HG03108 (cell line): ENCODE measurements at regions not wholly inside any gene's neighbourhood (a gene's known extent, or its start where the extent isn't known, plus 50 kb on each side); places are given as distances from the start of the nearest gene placed in this dataset.
"Not testable (repeated sequence)": the region's sequence is repeated elsewhere in the genome, so short reads cannot be mapped to it uniquely, and the experiment has no call there.

Experiments used
- ATAC-seq: cut with Tn5 transposase; IDR thresholded peaks from one replicate; pipeline ENCODE4 v1.9.1; 2021; ENCODE audit warnings: moderate library complexity; ENCODE audit not compliant: unreplicated experiment

- no peak for ATAC-seq
Observed at GRCh38 chr13:44668688-44669087, 92.6 kb upstream of the TSC22D1 start.

DNA sequence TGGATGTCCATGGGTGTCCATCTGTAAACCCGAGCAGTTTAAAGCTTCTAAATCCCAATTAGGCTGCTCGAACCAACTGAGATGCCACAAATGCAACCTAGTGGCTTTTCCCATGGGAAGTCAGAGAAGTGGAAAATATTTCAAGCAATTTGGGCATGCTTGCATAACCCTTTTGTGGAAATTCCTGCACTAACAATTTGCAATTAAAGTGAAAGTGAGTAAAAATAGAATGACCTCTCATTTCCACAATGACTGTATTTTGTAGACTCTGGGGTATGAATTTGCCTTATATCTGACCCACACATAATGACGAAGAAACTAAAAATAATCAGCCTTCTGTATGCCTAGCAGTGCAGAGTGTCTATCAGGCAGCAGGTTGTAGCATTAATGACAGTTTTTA, 91.8 kb upstream of the TSC22D1 start:
- no peak for ATAC-seq

- ATAC-seq, result not testable (repeated sequence)
Observed at GRCh38 chr13:44666538-44666937, 90.4 kb upstream of the TSC22D1 start.

GRCh38 chr13:44664308-44664707, 88.2 kb upstream of the TSC22D1 start:
- no peak for ATAC-seq

GRCh38 chr13:44662515-44662914, 86.4 kb upstream of the TSC22D1 start:
- ATAC-seq, result no peak

- ATAC-seq, result no peak
Observed at GRCh38 chr13:44661936-44662335, 85.8 kb upstream of the TSC22D1 start.

GRCh38 chr13:44660050-44660449, 83.9 kb upstream of the TSC22D1 start:
- no peak for ATAC-seq

DNA sequence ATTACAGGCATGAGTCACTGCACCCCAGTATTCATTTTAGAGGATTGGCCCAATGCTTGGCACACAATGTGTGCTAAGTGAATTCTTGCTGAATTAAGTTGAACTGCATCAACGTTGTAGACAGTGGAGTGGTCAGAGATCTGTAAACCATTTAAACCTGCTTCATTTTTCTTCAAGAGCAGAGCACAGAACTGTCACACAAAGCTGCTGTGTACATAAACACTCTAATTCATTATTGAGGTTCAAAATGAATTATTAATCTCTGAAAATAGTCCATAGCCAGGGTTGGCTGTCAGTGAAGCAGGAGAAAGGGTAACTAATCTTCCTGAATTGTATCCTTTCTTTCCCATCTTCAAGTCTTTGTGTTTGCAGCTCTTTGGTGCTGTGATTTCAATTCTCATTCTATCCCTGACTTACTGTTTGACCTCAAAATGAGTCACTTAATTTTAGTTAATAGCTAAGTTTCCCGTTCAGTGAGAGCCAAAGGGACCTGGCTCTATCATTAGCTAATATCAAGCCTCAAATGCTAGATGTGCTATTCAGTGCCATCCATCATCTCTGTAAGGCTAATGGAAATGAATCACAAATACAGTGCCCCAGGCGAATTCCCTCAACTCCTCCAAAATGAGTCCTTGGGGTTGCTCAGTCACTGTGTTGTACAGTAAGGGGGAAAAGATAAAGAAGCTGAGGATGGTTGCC, 77.0 kb upstream of the TSC22D1 start:
- ATAC-seq, result no peak

GRCh38 chr13:44652168-44652567, 76.0 kb upstream of the TSC22D1 start:
- no peak for ATAC-seq

GRCh38 chr13:44651724-44652123, 75.6 kb upstream of the TSC22D1 start:
- no peak for ATAC-seq

- ATAC-seq, result no peak
Observed at GRCh38 chr13:44651209-44651608, 75.1 kb upstream of the TSC22D1 start.

DNA sequence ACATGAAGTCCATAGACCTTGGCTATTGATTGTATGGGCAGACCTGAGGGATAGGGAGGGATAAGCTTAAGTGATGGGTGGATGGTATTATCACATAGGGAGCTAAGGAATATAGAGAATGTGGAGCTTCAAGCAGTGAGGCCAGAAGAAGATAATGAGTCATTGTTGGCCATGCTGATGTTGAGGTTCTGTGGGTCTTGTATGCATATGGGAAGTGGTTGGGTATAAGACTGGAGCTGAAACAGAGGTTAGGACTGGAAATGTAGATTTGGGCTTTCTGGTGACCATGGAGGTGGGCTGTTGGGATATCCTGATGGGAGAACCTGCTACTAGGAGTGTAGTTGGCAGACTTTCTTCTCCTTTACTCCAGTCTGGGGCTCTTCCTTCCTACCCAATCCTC, 73.7 kb upstream of the TSC22D1 start:
- ATAC-seq, result no peak

- ATAC-seq, result no peak
Observed at GRCh38 chr13:44649104-44649428, 72.9 kb upstream of the TSC22D1 start.

GRCh38 chr13:44648392-44649103, 72.4 kb upstream of the TSC22D1 start:
- ATAC-seq, result no peak

- not testable (repeated sequence) for ATAC-seq
Observed at GRCh38 chr13:44647560-44647959, 71.4 kb upstream of the TSC22D1 start.

- ATAC-seq, result no peak
Observed at GRCh38 chr13:44646044-44646443, 69.9 kb upstream of the TSC22D1 start.

- ATAC-seq, result no peak
Observed at GRCh38 chr13:44643256-44643655, 67.1 kb upstream of the TSC22D1 start.

- ATAC-seq, result no peak
Observed at GRCh38 chr13:44637581-44637980, 61.5 kb upstream of the TSC22D1 start.

- ATAC-seq, result no peak
Observed at GRCh38 chr13:44629465-44630183, 53.5 kb upstream of the TSC22D1 start.

- ATAC-seq, result not testable (repeated sequence)
Observed at GRCh38 chr13:44628826-44629225, 52.7 kb upstream of the TSC22D1 start.

- ATAC-seq, result no peak
Observed at GRCh38 chr13:44627441-44627840, 51.3 kb upstream of the TSC22D1 start.

GRCh38 chr13:44626176-44626575, 50.0 kb upstream of the TSC22D1 start:
- ATAC-seq, result no peak
